Endothelial cell of umbilical vein (primary cell): ENCODE measurements at regions not wholly inside any gene's neighbourhood (a gene's known extent, or its start where the extent isn't known, plus 50 kb on each side); places are given as distances from the start of the nearest gene placed in this dataset.

Experiments
- BruUV-seq: library from RNA; stranded (reverse); fragments of 400-500 nt; replicated peaks from 2 replicates; lab custom pipeline; 2021; lab: Mats Ljungman, UMichigan
- CTCF ChIA-PET: fragments of 300-600, 350-600 bp; sonication (Branson Sonifier 250); formaldehyde crosslinking; loops from one replicate; lab custom pipeline; 2021; ENCODE audit warnings: antibody characterized with exemption, inconsistent platforms; lab: Charles Lee
- POLR2A ChIA-PET: fragments of 300-600, 350-600 bp; sonication (Branson Sonifier 250); formaldehyde crosslinking; loops from one replicate; lab custom pipeline; 2021; ENCODE audit warnings: antibody characterized with exemption, inconsistent platforms; lab: Charles Lee
- DNase-seq: peaks from one replicate; pipeline ENCODE4 v3.0.0-alpha.2; 2011; ENCODE audit warnings: low read depth, low spot score
- FAIRE-seq: peaks from 2 replicates; lab custom pipeline; 2011; peaks lifted over from hg19 to GRCh38; lab: Jason Lieb, UNC
- H2AFZ ChIP-seq: 2 replicates; pipeline ENCODE4 v1.6.0; 2012; ENCODE audit warnings: low read depth, low read length, control low read depth, inconsistent platforms
- H3K27ac ChIP-seq: 2 replicates; pipeline ENCODE4 v1.5.1; 2011; ENCODE audit warnings: low read depth, mild to moderate bottlenecking, control low read depth, low read length, moderate library complexity; ENCODE audit not compliant: insufficient read depth
- H3K27me3 ChIP-seq, 2 experiments: 2 replicates each; pipeline versions ENCODE4 v1.6.0 to v1.6.1; 2011; ENCODE audit warnings: low read length in 2 of 2, mixed read lengths in 1 of 2; ENCODE audit not compliant: control insufficient read depth in 2 of 2, insufficient read depth in 2 of 2
- H3K36me3 ChIP-seq, 2 experiments: 2 replicates in 1 of 2; 3 replicates in 1 of 2; pipeline ENCODE4 v1.5.1; 2011; ENCODE audit warnings: low read length in 2 of 2, mild to moderate bottlenecking in 1 of 2, moderate library complexity in 1 of 2; ENCODE audit not compliant: control insufficient read depth in 2 of 2, insufficient read depth in 2 of 2; ENCODE audit errors: extremely low read depth in 1 of 2
- H3K4me1 ChIP-seq: 3 replicates; pipeline ENCODE4 v1.5.1; 2011; ENCODE audit warnings: mild to moderate bottlenecking, low read length; ENCODE audit not compliant: control insufficient read depth, insufficient read depth; ENCODE audit errors: extremely low read depth
- H3K4me2 ChIP-seq: 2 replicates; pipeline ENCODE4 v1.6.1; 2011; ENCODE audit warnings: low read length, control low read depth, mixed read lengths; ENCODE audit not compliant: insufficient read depth
- H3K4me3 ChIP-seq, 3 experiments: fragments of 200-600 bp in 1 of 3; sonication (generic), shearing (Covaris generic) in 1 of 3; replicated peaks in 1 of 3; 2 replicates each; pipeline ENCODE4 v1.5.1; 2011 to 2016; ENCODE audit warnings: control low read depth in 3 of 3, low read length in 3 of 3, mild to moderate bottlenecking in 2 of 3, inconsistent platforms in 1 of 3, low read depth in 1 of 3, moderate library complexity in 1 of 3; ENCODE audit not compliant: insufficient read depth in 1 of 3
- H3K79me2 ChIP-seq: 2 replicates; pipeline ENCODE4 v1.6.0; 2012; ENCODE audit warnings: low read length, inconsistent platforms; ENCODE audit not compliant: control insufficient read depth, insufficient read depth
- H3K9ac ChIP-seq: replicated peaks from 2 replicates; pipeline ENCODE3; 2011; ENCODE audit warnings: low read length, control low read depth; ENCODE audit not compliant: insufficient read depth; ENCODE audit errors: extremely low read depth
- H3K9me1 ChIP-seq: replicated peaks from 3 replicates; pipeline ENCODE4 v1.6.0; 2011; ENCODE audit warnings: mild to moderate bottlenecking, low read length; ENCODE audit not compliant: control insufficient read depth, insufficient read depth; ENCODE audit errors: extremely low read depth
- H3K9me3 ChIP-seq: replicated peaks from 2 replicates; pipeline ENCODE4 v1.5.1; 2012; ENCODE audit warnings: low read length, inconsistent platforms; ENCODE audit not compliant: control insufficient read depth, insufficient read depth
- H4K20me1 ChIP-seq: replicated peaks from 2 replicates; pipeline ENCODE3; 2011; ENCODE audit warnings: mild to moderate bottlenecking, low read length; ENCODE audit not compliant: control insufficient read depth, insufficient read depth; ENCODE audit errors: extremely low read depth
- CTCF ChIP-seq, 2 donors: IDR thresholded peaks; 1 replicate in 1 of 2; 2 replicates in 1 of 2; pipeline ENCODE4 v1.5.1; 2011; ENCODE audit warnings: low read length in 2 of 2, mild to moderate bottlenecking in 2 of 2, moderate library complexity in 2 of 2, control low read depth in 1 of 2, inconsistent platforms in 1 of 2, low read depth in 1 of 2; ENCODE audit not compliant: insufficient read depth in 1 of 2; ENCODE audit errors: extremely low read depth in 1 of 2
- EZH2 ChIP-seq: IDR thresholded peaks from 2 replicates; pipeline ENCODE4 v1.6.1; 2012; ENCODE audit warnings: borderline replicate concordance, low read depth, mild to moderate bottlenecking, moderate library complexity, low read length, inconsistent platforms; ENCODE audit not compliant: severe bottlenecking
- FOS ChIP-seq: IDR thresholded peaks from 2 replicates; pipeline ENCODE4 v1.6.1; 2011; ENCODE audit warnings: mild to moderate bottlenecking, low read length, moderate library complexity, borderline replicate concordance; ENCODE audit not compliant: insufficient read depth
- GATA2 ChIP-seq: IDR thresholded peaks from 2 replicates; pipeline ENCODE4 v1.7.0; 2011; ENCODE audit warnings: low read depth, mild to moderate bottlenecking, moderate library complexity, mixed read lengths, low read length; ENCODE audit not compliant: insufficient read length, insufficient read depth
- JUN ChIP-seq: IDR thresholded peaks from 2 replicates; pipeline ENCODE4 v1.6.1; 2011; ENCODE audit warnings: borderline replicate concordance, low read depth; ENCODE audit not compliant: insufficient read length, insufficient read depth
- MAX ChIP-seq: IDR thresholded peaks from 2 replicates; pipeline ENCODE4 v1.6.1; 2011; ENCODE audit not compliant: insufficient read depth, insufficient read length
- MYC ChIP-seq: IDR thresholded peaks from one replicate; pipeline ENCODE4 v1.6.1; 2011; ENCODE audit warnings: mild to moderate bottlenecking, low read depth, low read length
- POLR2A ChIP-seq: IDR thresholded peaks from 2 replicates; pipeline ENCODE4 v1.6.1; 2012; ENCODE audit warnings: low read depth, mild to moderate bottlenecking, control low read depth, low read length
- POLR2AphosphoS5 ChIP-seq: IDR thresholded peaks from 2 replicates; pipeline ENCODE4 v1.6.1; 2012; ENCODE audit warnings: low read depth, mild to moderate bottlenecking, control low read depth, low read length, moderate library complexity; ENCODE audit not compliant: insufficient read depth
- dilution Hi-C: fragments of 300-500 bp; cut with MboI; formaldehyde crosslinking; loops from one replicate; pipeline ENCODE4 v1.15.0; 2019; ENCODE audit warnings: low sequenced_read_pairs; ENCODE audit not compliant: extremely low pct_ligation_motif_present
- intact Hi-C: fragments of 100-400 bp; cut with micrococcal nuclease; formaldehyde crosslinking; loops from one replicate; pipeline ENCODE4 v1.10.0; 2022

GRCh38 chr18:77736842-77737241 lies 487.2 kb downstream of the GALR1 start:
- Histone ChIP-seq H3K4me2 (no peak overlapping the region), H3K9me3 (peaks cover 10% of the 10 kb centered on the region), H3K9ac (no peak overlapping the region), H3K9me1 (no peaks in the 10 kb centered on the region), H3K4me3 (no peak overlapping the region), H3K36me3 (no peaks in the 10 kb centered on the region), H2AFZ (no peak overlapping the region), H3K27me3 (no peaks in the 10 kb centered on the region), H4K20me1 (no peaks in the 10 kb centered on the region), H3K27ac (no peak overlapping the region), H3K4me1 (no peaks in the 10 kb centered on the region), H3K79me2 (no peaks in the 10 kb centered on the region)
- FAIRE-seq (no peak), DNase-seq (no peak)
- ChIA-PET CTCF (no interaction called here), POLR2A (no interaction called here)
- dilution Hi-C loops = no loop called here
- intact Hi-C loops = no loop called here
- TF ChIP-seq EZH2 (no peak), MAX (no peak), MYC (no peak), FOS (no peak), JUN (no peak), GATA2 (no peak), POLR2AphosphoS5 (no peak), CTCF (IDR thresholded peaks at IDR 0.05; ENCODE audit: extremely low read depth in 1 of 2, insufficient read depth in 1 of 2, low read depth in 1 of 2, low read length in 2 of 2) (no peak), POLR2A (no peak)
- no TSS peak for BruUV-seq
